GM12892 (cell line): ENCODE measurements at regions not wholly inside any gene's neighbourhood (a gene's known extent, or its start where the extent isn't known, plus 50 kb on each side); places are given as distances from the start of the nearest gene placed in this dataset.

Experiments
- POLR2A ChIP-seq: IDR thresholded peaks from 2 replicates; pipeline ENCODE4 v1.6.1; 2011; ENCODE audit warnings: low read depth, low read length, control low read depth
- POLR2AphosphoS5 ChIP-seq: IDR thresholded peaks from 2 replicates; pipeline ENCODE4 v1.6.1; 2011; ENCODE audit warnings: low read depth, low read length, control low read depth

DNA sequence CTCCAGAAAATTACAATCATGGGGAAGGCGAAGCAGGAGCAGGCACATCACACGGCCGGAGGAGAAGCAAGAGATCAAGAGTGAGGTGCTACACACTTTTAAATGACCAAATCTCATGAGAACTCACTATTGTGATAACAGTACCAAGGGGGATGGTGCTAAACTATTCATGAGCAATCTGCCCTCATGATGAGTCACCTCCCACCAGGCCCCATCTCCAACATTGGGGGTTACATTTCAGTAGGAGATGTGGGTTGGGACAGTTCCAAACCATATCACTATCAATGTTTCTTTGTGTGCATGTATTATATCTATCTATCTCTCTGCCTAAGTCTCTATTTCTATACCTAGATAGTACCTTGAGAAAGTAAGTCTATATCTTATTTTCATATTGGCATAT, 724.8 kb downstream of the CDH11 start:
- TF ChIP-seq POLR2A = no peak
- TF ChIP-seq POLR2AphosphoS5 = no peak
